ENCODE measurements at regions not wholly inside any gene's neighbourhood (a gene's known extent, or its start where the extent isn't known, plus 50 kb on each side); places are given as distances from the start of the nearest gene placed in this dataset.

- dilution Hi-C loops (cut with MboI; ENCODE audit: extremely low pct_ligation_motif_present, low sequenced_read_pairs) (no loop called here), intact Hi-C loops (cut with micrococcal nuclease) (no loop called here)
- no peaks in the 10 kb centered on the region for H3K4me1 ChIP-seq (ENCODE audit: control insufficient read depth, extremely low read depth, insufficient read depth, low read length)
- TF ChIP-seq CTCF (IDR thresholded peaks at IDR 0.05; ENCODE audit: extremely low read depth in 1 of 2, insufficient read depth in 1 of 2, low read depth in 1 of 2, low read length in 2 of 2), result no peak
- TF ChIP-seq GATA2 (IDR thresholded peaks at IDR 0.05; ENCODE audit: insufficient read depth, insufficient read length, low read depth, low read length), result no peak
- H3K9ac ChIP-seq (replicated peaks; ENCODE audit: extremely low read depth, insufficient read depth, low read length), result no peak overlapping the region
- H3K9me1 ChIP-seq (replicated peaks; ENCODE audit: control insufficient read depth, extremely low read depth, insufficient read depth, low read length), result no peaks in the 10 kb centered on the region
- H3K9me3 ChIP-seq (replicated peaks; ENCODE audit: control insufficient read depth, insufficient read depth, low read length), result peaks cover 2% of the 10 kb centered on the region
- no peaks in the 10 kb centered on the region for H3K36me3 ChIP-seq (ENCODE audit: control insufficient read depth in 2 of 2, extremely low read depth in 1 of 2, insufficient read depth in 2 of 2, low read length in 2 of 2)
- no peaks in the 10 kb centered on the region for H3K79me2 ChIP-seq (ENCODE audit: control insufficient read depth, insufficient read depth, low read length)
- H3K4me2 ChIP-seq (ENCODE audit: insufficient read depth, low read length), result no peak overlapping the region
- ChIA-PET CTCF (no interaction called here), POLR2A (no interaction called here)
- no peak overlapping the region for H3K4me3 ChIP-seq (replicated peaks in 1 of 3; ENCODE audit: insufficient read depth in 1 of 3, low read depth in 1 of 3, low read length in 3 of 3)
- H4K20me1 ChIP-seq (replicated peaks; ENCODE audit: control insufficient read depth, extremely low read depth, insufficient read depth, low read length), result no peaks in the 10 kb centered on the region
- BruUV-seq (replicated peaks), result no TSS peak
- H3K27ac ChIP-seq (ENCODE audit: insufficient read depth, low read depth, low read length), result no peak overlapping the region
- DNase-seq (ENCODE audit: low read depth, low spot score), result no peak
- no peak overlapping the region for H2AFZ ChIP-seq (ENCODE audit: low read depth, low read length)
- no peak for FAIRE-seq
- no peaks in the 10 kb centered on the region for H3K27me3 ChIP-seq (ENCODE audit: control insufficient read depth in 2 of 2, insufficient read depth in 2 of 2, low read length in 2 of 2)
Measured at GRCh38 chr5:29077451-29077850, 2039.1 kb upstream of the CDH9 start.

GRCh38 chr5:29069104-29069402 lies 2030.7 kb upstream of the CDH9 start:
- no peak overlapping the region for H3K9ac ChIP-seq (replicated peaks; ENCODE audit: extremely low read depth, insufficient read depth, low read length)
- no TSS peak for BruUV-seq (replicated peaks)
- no peaks in the 10 kb centered on the region for H3K9me1 ChIP-seq (replicated peaks; ENCODE audit: control insufficient read depth, extremely low read depth, insufficient read depth, low read length)
- no peaks in the 10 kb centered on the region for H3K4me1 ChIP-seq (ENCODE audit: control insufficient read depth, extremely low read depth, insufficient read depth, low read length)
- H3K79me2 ChIP-seq (ENCODE audit: control insufficient read depth, insufficient read depth, low read length), result no peaks in the 10 kb centered on the region
- no peaks in the 10 kb centered on the region for H3K27me3 ChIP-seq (ENCODE audit: control insufficient read depth in 2 of 2, insufficient read depth in 2 of 2, low read length in 2 of 2)
- no peaks in the 10 kb centered on the region for H4K20me1 ChIP-seq (replicated peaks; ENCODE audit: control insufficient read depth, extremely low read depth, insufficient read depth, low read length)
- no peak overlapping the region for H3K4me3 ChIP-seq (replicated peaks in 1 of 3; ENCODE audit: insufficient read depth in 1 of 3, low read depth in 1 of 3, low read length in 3 of 3)
- dilution Hi-C loops (cut with MboI; ENCODE audit: extremely low pct_ligation_motif_present, low sequenced_read_pairs), result no loop called here
- no peak overlapping the region for H3K4me2 ChIP-seq (ENCODE audit: insufficient read depth, low read length)
- H2AFZ ChIP-seq (ENCODE audit: low read depth, low read length), result no peak overlapping the region
- DNase-seq (ENCODE audit: low read depth, low spot score) (no peak), FAIRE-seq (no peak)
- peaks cover 3% of the 10 kb centered on the region for H3K9me3 ChIP-seq (replicated peaks; ENCODE audit: control insufficient read depth, insufficient read depth, low read length)
- TF ChIP-seq GATA2 (IDR thresholded peaks at IDR 0.05; ENCODE audit: insufficient read depth, insufficient read length, low read depth, low read length) (no peak), MYC (IDR thresholded peaks at IDR 0.05; ENCODE audit: low read depth, low read length) (no peak), CTCF (IDR thresholded peaks at IDR 0.05; ENCODE audit: extremely low read depth in 1 of 2, insufficient read depth in 1 of 2, low read depth in 1 of 2, low read length in 2 of 2) (no peak), FOS (IDR thresholded peaks at IDR 0.05; ENCODE audit: borderline replicate concordance, insufficient read depth, low read length) (no peak), EZH2 (IDR thresholded peaks at IDR 0.05; ENCODE audit: borderline replicate concordance, low read depth, low read length, severe bottlenecking) (no peak), MAX (IDR thresholded peaks at IDR 0.05; ENCODE audit: insufficient read depth, insufficient read length) (no peak), JUN (IDR thresholded peaks at IDR 0.05; ENCODE audit: borderline replicate concordance, insufficient read depth, insufficient read length, low read depth) (no peak), POLR2AphosphoS5 (IDR thresholded peaks at IDR 0.05; ENCODE audit: insufficient read depth, low read depth, low read length) (no peak), POLR2A (IDR thresholded peaks at IDR 0.05; ENCODE audit: low read depth, low read length) (no peak)
- ChIA-PET POLR2A (no interaction called here), CTCF (no interaction called here)
- no peak overlapping the region for H3K27ac ChIP-seq (ENCODE audit: insufficient read depth, low read depth, low read length)
- H3K36me3 ChIP-seq (ENCODE audit: control insufficient read depth in 2 of 2, extremely low read depth in 1 of 2, insufficient read depth in 2 of 2, low read length in 2 of 2), result no peaks in the 10 kb centered on the region
- intact Hi-C loops (cut with micrococcal nuclease), result no loop called here

Measured in endothelial cell of umbilical vein (primary cell).